ENCODE measurements at regions not wholly inside any gene's neighbourhood (a gene's known extent, or its start where the extent isn't known, plus 50 kb on each side); places are given as distances from the start of the nearest gene placed in this dataset.

DNA sequence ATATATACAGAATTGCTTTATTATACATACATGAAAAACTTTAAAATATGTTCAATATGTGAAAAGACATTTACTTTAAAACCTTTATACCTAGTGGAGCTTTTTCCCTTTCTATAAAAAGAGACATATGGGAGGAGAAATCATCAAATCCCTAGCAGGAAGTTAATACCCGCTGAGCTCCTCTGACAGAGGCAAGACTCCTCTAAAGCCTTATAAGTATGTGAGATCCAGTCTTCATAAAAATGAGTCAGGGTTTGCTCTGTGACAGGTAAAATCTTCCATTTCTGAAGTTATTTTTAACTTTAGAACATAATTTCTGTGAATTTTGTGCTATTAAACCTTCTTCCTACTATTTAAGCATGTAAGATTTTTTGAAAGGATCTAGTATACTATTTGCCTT, 634.4 kb upstream of the AADAT start:
- no peak for TF ChIP-seq CTCF (IDR thresholded peaks at IDR 0.05; ENCODE audit: insufficient read depth, low read depth, low read length)
- no peak for TF ChIP-seq EZH2 (IDR thresholded peaks at IDR 0.05; ENCODE audit: insufficient read depth, low read length)

Data from astrocyte (in vitro differentiated cells and primary cell).